Spinal cord (tissue), 9 donors: ENCODE measurements at regions not wholly inside any gene's neighbourhood (a gene's known extent, or its start where the extent isn't known, plus 50 kb on each side); places are given as distances from the start of the nearest gene placed in this dataset.
A peak's percentile ranks its signal among the peaks of the same experiment; 100 is the strongest.

ENCODE experiments used
- DNase-seq, 6 donors: peaks; one replicate each; pipeline versions ENCODE4 v3.0.0 to v3.0.0-alpha.2; 2013 to 2015; ENCODE audit warnings: low spot score in 6 of 6, low read depth in 4 of 6
- H3K27ac ChIP-seq: one replicate; pipeline ENCODE4 v1.5.1; 2013; ENCODE audit warnings: low read depth, low read length, control low read depth
- H3K27me3 ChIP-seq: one replicate; pipeline ENCODE4 v1.6.1; 2013; ENCODE audit warnings: low read length; ENCODE audit not compliant: control insufficient read depth, insufficient read depth
- H3K36me3 ChIP-seq: one replicate; pipeline ENCODE4 v1.6.1; 2013; ENCODE audit warnings: low read length; ENCODE audit not compliant: control insufficient read depth, insufficient read depth
- H3K4me1 ChIP-seq: one replicate; pipeline ENCODE4 v1.6.1; 2013; ENCODE audit warnings: low read length; ENCODE audit not compliant: control insufficient read depth, insufficient read depth
- H3K4me3 ChIP-seq: one replicate; pipeline ENCODE4 v1.5.1; 2013; ENCODE audit warnings: low read depth, low read length, control low read depth
- H3K9me3 ChIP-seq: one replicate; pipeline ENCODE4 v1.6.1; 2013; ENCODE audit warnings: low read length; ENCODE audit not compliant: control insufficient read depth, insufficient read depth
- WGBS: methylation state at CpG from one replicate; pipeline ENCODE4 v1.1.5; 2013; ENCODE audit warnings: missing lambda C conversion rate; ENCODE audit not compliant: insufficient coverage; 5-methylcytosine and 5-hydroxymethylcytosine counted together
- donor health status: healthy.

DNA sequence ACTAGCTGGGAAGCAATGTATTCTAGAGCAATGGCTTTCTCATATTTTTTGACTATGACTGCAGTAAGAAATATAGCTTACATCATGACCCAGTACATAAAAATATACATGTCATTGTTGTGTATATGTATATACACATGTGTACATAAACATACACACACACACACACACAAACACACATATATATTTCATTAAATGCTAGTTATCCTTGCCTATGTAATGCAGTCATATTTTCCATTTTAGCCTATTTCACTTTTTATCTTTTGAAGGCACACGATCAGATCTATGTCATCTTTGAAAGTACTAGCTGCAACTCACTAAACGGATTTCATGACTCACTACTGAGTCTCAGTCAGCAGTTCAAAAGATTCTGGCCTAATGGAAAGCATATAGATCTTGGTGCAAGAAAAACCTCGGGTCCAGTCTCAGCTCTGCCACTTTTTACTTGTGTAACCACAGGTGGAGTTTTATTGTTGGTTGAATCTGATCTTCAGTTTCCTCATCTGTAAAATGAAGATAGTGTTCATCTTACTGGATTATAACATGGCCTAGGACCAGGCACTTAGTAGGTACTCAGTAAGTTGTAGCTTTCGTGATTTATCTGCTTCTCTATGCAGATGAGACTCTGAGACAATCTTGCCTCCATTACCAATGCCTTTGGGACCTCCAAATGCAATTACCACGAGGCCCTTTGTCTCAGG is 325.6 kb downstream of the RRAGC start:
- no peaks in the 10 kb centered on the region for H3K9me3 ChIP-seq
- no peak for DNase-seq
- no peak overlapping the region for H3K4me3 ChIP-seq
- H3K27ac ChIP-seq = no peak overlapping the region
- no peaks in the 10 kb centered on the region for H3K4me1 ChIP-seq
- H3K27me3 ChIP-seq = peaks cover 2% of the 10 kb centered on the region
- 72% methylated on average over 4 of the region's 5 CpGs for WGBS
- no peaks in the 10 kb centered on the region for H3K36me3 ChIP-seq

DNA sequence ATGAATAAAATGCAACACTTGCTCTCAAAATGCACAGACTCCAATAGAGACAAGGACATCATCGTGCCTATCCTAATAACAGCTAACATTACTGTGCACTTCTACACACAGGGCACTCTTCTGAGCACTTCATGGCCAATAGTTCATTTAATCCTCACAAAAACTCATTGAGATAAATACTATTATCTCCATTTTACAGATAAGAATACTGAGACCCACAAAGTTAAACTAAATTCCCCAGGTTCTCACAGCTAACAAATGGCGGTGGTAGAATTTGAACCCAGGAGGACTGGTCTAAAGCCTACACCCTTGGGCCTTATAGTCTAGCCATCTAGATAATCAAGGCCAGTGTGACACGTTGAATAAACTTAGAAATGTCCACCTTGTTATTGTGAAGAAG is 328.6 kb downstream of the RRAGC start:
- no peaks in the 10 kb centered on the region for H3K36me3 ChIP-seq
- no peak overlapping the region for H3K27ac ChIP-seq
- 95% methylated on average over 2 of the region's 3 CpGs for WGBS
- no peak for DNase-seq
- no peak overlapping the region for H3K4me3 ChIP-seq
- H3K9me3 ChIP-seq = no peaks in the 10 kb centered on the region
- no peaks in the 10 kb centered on the region for H3K27me3 ChIP-seq
- H3K4me1 ChIP-seq = no peaks in the 10 kb centered on the region

DNA sequence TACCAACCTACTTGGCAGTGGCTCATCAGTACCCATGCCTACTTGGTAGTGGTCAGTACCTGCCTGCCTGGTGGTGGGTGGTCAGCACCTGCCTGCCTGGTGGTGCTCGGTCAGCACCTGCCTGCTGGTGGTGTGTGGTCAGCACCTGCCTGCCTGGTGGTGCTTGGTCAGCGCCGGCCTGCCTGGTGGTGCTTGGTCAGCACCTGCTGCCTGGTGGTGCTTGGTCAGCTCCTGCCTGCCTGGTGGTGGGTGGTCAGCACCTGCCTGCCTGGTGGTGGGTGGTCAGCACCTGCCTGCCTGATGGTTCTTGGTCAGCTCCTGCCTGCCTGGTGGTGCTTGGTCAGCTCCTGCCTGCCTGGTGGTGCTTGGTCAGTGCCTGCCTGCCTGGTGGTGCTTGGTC is 329.6 kb downstream of the RRAGC start:
- no peaks in the 10 kb centered on the region for H3K9me3 ChIP-seq
- 96% methylated on average over 3 of the region's 3 CpGs for WGBS

DNA sequence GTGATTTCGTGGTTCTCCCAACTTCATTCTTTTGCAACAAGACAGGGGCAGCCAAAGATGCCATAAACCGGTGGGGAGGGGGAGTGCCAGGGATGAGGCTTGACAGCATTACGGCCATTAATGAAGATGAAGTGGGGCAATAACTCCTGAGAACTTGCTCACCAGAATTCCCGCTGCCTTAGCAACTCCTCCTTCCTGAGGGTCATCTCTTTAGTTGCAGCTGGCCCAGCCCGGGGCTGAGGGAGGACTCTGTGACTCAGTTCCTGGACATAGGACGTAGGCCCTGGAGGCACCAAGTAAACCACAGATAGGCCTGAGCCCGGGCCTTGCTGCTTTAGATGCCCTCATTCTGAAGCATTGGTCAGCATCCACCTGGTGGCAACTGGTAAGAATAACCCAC is 330.2 kb downstream of the RRAGC start:
- Histone ChIP-seq H3K27me3 (no peaks in the 10 kb centered on the region), H3K4me1 (no peaks in the 10 kb centered on the region), H3K27ac (no peak overlapping the region), H3K36me3 (no peaks in the 10 kb centered on the region), H3K9me3 (no peaks in the 10 kb centered on the region), H3K4me3 (no peak overlapping the region)
- DNase-seq = no peak
- WGBS = 45% methylated on average over 6 of the region's 7 CpGs

More for the DNA sequence above, 329.6 kb downstream of the RRAGC start:
- no peaks in the 10 kb centered on the region for H3K27me3 ChIP-seq
- no peak overlapping the region for H3K4me3 ChIP-seq
- no peaks in the 10 kb centered on the region for H3K4me1 ChIP-seq
- H3K36me3 ChIP-seq = no peaks in the 10 kb centered on the region
- H3K27ac ChIP-seq = no peak overlapping the region
- no peak for DNase-seq

DNA sequence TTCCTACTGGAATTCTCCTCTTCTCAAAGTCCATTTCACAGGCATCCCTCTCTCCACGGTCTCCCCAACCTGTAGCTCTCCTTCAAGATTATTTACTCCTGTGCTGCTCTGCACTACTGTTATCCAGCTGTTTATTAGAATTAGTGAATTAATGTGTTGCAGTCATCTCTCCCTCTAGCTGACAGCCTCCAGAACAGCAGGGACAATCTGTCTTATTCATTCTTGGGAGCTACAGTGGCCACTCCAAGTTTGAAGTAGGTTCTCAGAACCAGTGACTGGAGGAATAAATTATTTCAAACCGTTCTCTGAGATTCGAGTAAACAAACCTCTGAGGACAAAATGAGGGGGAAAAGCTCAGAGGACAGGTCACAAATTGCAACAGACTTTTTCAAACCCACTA is 330.9 kb downstream of the RRAGC start:
- no peaks in the 10 kb centered on the region for H3K9me3 ChIP-seq
- H3K4me3 ChIP-seq = no peak overlapping the region
- WGBS = no CpG with 5 or more reads among the region's 3 CpGs
- H3K36me3 ChIP-seq = no peaks in the 10 kb centered on the region
- no peak for DNase-seq
- H3K27ac ChIP-seq = no peak overlapping the region
- no peaks in the 10 kb centered on the region for H3K27me3 ChIP-seq
- no peaks in the 10 kb centered on the region for H3K4me1 ChIP-seq

DNA sequence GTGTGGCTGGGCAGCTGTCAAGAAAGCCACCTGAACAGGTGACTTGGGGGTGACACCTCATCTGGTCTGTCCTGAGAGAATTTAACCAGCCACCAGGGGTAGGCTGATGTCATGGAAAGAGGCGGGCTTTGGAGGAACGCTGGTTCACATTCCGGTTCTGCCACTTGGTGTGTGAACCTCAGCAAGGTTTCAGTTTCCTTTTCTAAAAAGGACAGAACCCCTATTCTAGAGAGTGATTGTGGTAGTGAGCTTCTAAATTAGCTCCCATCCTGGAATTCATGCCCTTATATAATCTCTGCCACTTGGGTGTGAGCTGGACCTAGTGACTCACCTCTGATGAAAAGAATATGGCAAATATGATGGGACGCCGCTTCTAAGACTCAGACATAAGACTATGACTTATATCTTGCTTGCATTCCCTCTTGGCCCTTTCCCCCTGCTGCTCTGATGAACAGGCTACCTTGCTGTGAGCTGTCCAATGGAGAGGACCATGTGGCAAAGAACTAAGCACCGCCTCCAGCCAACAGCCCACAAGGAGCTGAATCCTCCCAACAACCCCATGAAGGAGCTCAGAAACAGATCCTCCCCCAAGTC is 332.1 kb downstream of the RRAGC start:
- no peaks in the 10 kb centered on the region for H3K9me3 ChIP-seq
- DNase-seq = no peak
- no peak overlapping the region for H3K27ac ChIP-seq
- H3K36me3 ChIP-seq = no peaks in the 10 kb centered on the region
- H3K4me3 ChIP-seq = no peak overlapping the region
- 81% methylated on average over 3 of the region's 6 CpGs for WGBS
- H3K4me1 ChIP-seq = no peaks in the 10 kb centered on the region
- no peaks in the 10 kb centered on the region for H3K27me3 ChIP-seq

DNA sequence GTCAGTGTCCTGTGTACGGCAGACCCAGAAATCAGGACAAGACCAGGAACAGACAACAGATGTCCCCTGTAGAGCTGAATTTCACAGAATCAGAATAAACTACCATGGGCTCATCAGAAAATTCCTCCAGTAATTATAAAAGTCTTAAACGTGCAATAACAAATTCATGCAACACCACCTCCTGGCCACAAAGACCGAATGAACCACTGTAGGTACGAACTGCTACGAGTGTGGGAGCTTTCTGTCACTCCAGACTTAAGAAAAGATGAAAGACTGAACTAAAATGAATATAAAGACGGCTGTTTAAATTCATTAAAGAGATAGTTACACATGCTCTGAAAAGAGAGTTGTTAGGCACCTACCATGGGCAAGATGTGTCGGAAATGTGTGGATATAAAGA is 333.5 kb downstream of the RRAGC start:
- DNase-seq = peak in 1 of 6 donors; percentile 27
- Histone ChIP-seq H3K4me1 (no peaks in the 10 kb centered on the region), H3K9me3 (no peaks in the 10 kb centered on the region), H3K27ac (no peak overlapping the region), H3K36me3 (no peaks in the 10 kb centered on the region), H3K27me3 (peaks cover 2% of the 10 kb centered on the region), H3K4me3 (no peak overlapping the region)
- WGBS = 82% methylated on average over 3 of the region's 7 CpGs

DNA sequence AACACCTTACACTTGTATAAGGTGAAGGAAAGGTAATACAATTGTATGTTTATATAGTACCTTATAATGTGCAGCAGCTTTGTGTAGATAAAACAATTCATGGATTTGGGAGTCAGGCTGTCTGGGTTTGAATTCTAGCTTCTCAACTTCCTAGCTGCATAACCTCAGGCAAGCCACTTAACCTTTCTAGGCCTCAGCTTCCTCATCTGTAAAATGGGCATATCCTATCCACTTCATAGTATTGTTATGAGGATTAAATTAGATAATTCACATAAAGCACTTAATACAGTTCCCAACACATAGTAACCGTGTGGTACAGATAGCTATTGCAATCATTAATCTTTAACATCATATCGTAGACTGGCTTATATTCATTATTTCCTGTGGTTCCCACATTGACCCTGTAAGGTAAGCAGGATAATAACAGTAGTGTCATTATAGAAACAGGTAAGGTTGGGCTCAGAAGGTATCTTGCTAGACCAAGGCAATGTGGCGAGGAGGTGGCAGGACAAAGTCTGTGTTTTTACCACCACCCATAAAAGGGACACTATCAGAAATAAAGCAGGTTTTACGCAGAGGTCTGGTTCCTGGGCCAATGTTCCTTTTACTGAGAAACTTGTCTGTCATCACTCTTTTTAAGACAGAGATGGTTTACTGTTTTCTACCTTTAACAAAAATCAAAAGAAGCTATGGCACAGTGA is 334.1 kb downstream of the RRAGC start:
- Histone ChIP-seq H3K36me3 (no peaks in the 10 kb centered on the region), H3K27me3 (peaks cover 2% of the 10 kb centered on the region), H3K27ac (no peak overlapping the region), H3K9me3 (no peaks in the 10 kb centered on the region), H3K4me1 (no peaks in the 10 kb centered on the region), H3K4me3 (no peak overlapping the region)
- DNase-seq = no peak
- no CpG with 5 or more reads among the region's 4 CpGs for WGBS

DNA sequence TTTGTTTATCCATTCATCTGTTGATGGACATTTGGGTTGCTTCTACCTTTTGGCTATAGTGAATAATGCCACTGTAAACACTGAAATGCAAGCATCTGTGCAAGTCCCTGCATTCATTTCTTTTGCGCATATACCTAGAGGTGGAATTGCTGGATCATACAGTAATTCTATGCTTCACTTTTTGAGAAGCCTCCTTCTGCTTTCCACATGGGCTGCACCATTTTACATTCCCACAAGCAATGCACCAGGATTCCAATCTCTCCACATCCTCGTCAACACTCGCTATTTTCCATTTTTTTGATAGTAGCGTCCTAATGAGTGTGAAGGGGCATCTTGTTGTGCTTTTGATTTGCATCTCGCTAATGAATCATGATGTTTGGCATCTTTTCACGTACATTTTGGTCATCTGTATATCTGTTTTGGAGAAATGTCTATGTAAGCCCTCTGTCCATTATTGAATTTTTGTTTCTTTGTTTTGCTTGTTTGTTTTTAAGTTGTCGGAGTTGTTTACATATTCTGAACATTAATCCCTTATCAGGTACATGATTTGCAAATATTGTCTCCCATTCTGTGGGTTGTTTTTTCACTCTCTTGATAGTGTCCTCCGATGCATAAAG is 335.4 kb downstream of the RRAGC start:
- no peaks in the 10 kb centered on the region for H3K4me1 ChIP-seq
- DNase-seq = no peak
- H3K36me3 ChIP-seq = no peaks in the 10 kb centered on the region
- WGBS = 93% methylated on average over 2 of the region's 8 CpGs
- H3K4me3 ChIP-seq = no peak overlapping the region
- H3K27me3 ChIP-seq = peaks cover 2% of the 10 kb centered on the region
- no peak overlapping the region for H3K27ac ChIP-seq
- no peaks in the 10 kb centered on the region for H3K9me3 ChIP-seq
